ENCODE measurements at regions not wholly inside any gene's neighbourhood (a gene's known extent, or its start where the extent isn't known, plus 50 kb on each side); places are given as distances from the start of the nearest gene placed in this dataset.

- DNase-seq (ENCODE audit: low spot score, unreplicated experiment), result no peak
- Mint-ChIP-seq H3K27ac (no peak overlapping the region), H3K27me3 (no peaks in the 10 kb centered on the region), H3K4me3 (ENCODE audit: low read depth) (no peak overlapping the region), H3K4me1 (ENCODE audit: low read depth) (no peaks in the 10 kb centered on the region), H3K9me3 (ENCODE audit: low read depth) (no peaks in the 10 kb centered on the region), H3K36me3 (ENCODE audit: insufficient read depth) (no peaks in the 10 kb centered on the region)
- no peak for TF ChIP-seq CTCF (IDR thresholded peaks at IDR 0.05; ENCODE audit: unreplicated experiment)
These were observed 297.0 kb downstream of the HNRNPD start for GRCh38 chr4:82076809-82077208.

GRCh38 chr4:82076359-82076758 is 297.4 kb downstream of the HNRNPD start:
- H3K4me3 Mint-ChIP-seq (ENCODE audit: low read depth), result no peak overlapping the region
- H3K36me3 Mint-ChIP-seq (ENCODE audit: insufficient read depth), result no peaks in the 10 kb centered on the region
- H3K9me3 Mint-ChIP-seq (ENCODE audit: low read depth), result no peaks in the 10 kb centered on the region
- no peaks in the 10 kb centered on the region for H3K27me3 Mint-ChIP-seq
- H3K4me1 Mint-ChIP-seq (ENCODE audit: low read depth), result no peaks in the 10 kb centered on the region
- no peak for DNase-seq (ENCODE audit: low spot score, unreplicated experiment)
- no peak for TF ChIP-seq CTCF (IDR thresholded peaks at IDR 0.05; ENCODE audit: unreplicated experiment)
- H3K27ac Mint-ChIP-seq, result no peak overlapping the region

- H3K27me3 Mint-ChIP-seq, result no peaks in the 10 kb centered on the region
- no peak overlapping the region for H3K4me3 Mint-ChIP-seq (ENCODE audit: low read depth)
- no peak for TF ChIP-seq CTCF (IDR thresholded peaks at IDR 0.05; ENCODE audit: unreplicated experiment)
- no peak overlapping the region for H3K27ac Mint-ChIP-seq
- no peaks in the 10 kb centered on the region for H3K4me1 Mint-ChIP-seq (ENCODE audit: low read depth)
- no peaks in the 10 kb centered on the region for H3K36me3 Mint-ChIP-seq (ENCODE audit: insufficient read depth)
- no peaks in the 10 kb centered on the region for H3K9me3 Mint-ChIP-seq (ENCODE audit: low read depth)
- no peak for DNase-seq (ENCODE audit: low spot score, unreplicated experiment)
These were observed 301.8 kb downstream of the HNRNPD start for GRCh38 chr4:82071951-82072350.

- H3K27me3 Mint-ChIP-seq, result no peaks in the 10 kb centered on the region
- DNase-seq (ENCODE audit: low spot score, unreplicated experiment), result no peak
- no peaks in the 10 kb centered on the region for H3K4me1 Mint-ChIP-seq (ENCODE audit: low read depth)
- H3K4me3 Mint-ChIP-seq (ENCODE audit: low read depth), result no peak overlapping the region
- H3K9me3 Mint-ChIP-seq (ENCODE audit: low read depth), result no peaks in the 10 kb centered on the region
- no peak overlapping the region for H3K27ac Mint-ChIP-seq
- no peak for TF ChIP-seq CTCF (IDR thresholded peaks at IDR 0.05; ENCODE audit: unreplicated experiment)
- no peaks in the 10 kb centered on the region for H3K36me3 Mint-ChIP-seq (ENCODE audit: insufficient read depth)
These were observed 303.7 kb downstream of the HNRNPD start for GRCh38 chr4:82069883-82070638.

- no peak for TF ChIP-seq CTCF (IDR thresholded peaks at IDR 0.05; ENCODE audit: unreplicated experiment)
- no peak for DNase-seq (ENCODE audit: low spot score, unreplicated experiment)
- no peak overlapping the region for H3K27ac Mint-ChIP-seq
- H3K9me3 Mint-ChIP-seq (ENCODE audit: low read depth), result no peaks in the 10 kb centered on the region
- no peak overlapping the region for H3K4me3 Mint-ChIP-seq (ENCODE audit: low read depth)
- H3K36me3 Mint-ChIP-seq (ENCODE audit: insufficient read depth), result no peaks in the 10 kb centered on the region
- no peaks in the 10 kb centered on the region for H3K27me3 Mint-ChIP-seq
- H3K4me1 Mint-ChIP-seq (ENCODE audit: low read depth), result no peaks in the 10 kb centered on the region
These were observed 310.8 kb downstream of the HNRNPD start for GRCh38 chr4:82063017-82063416.
